HG03460 (cell line): ENCODE measurements at regions not wholly inside any gene's neighbourhood (a gene's known extent, or its start where the extent isn't known, plus 50 kb on each side); places are given as distances from the start of the nearest gene placed in this dataset.
"Not testable (repeated sequence)": the region's sequence is repeated elsewhere in the genome, so short reads cannot be mapped to it uniquely, and the experiment has no call there.

ENCODE experiments used
- ATAC-seq: cut with Tn5 transposase; IDR thresholded peaks from one replicate; pipeline ENCODE4 v1.9.1; 2021; ENCODE audit not compliant: unreplicated experiment

- no peak for ATAC-seq
Measured at GRCh38 chr6:164741938-164742451, 567.4 kb downstream of the C6orf118 start.

DNA sequence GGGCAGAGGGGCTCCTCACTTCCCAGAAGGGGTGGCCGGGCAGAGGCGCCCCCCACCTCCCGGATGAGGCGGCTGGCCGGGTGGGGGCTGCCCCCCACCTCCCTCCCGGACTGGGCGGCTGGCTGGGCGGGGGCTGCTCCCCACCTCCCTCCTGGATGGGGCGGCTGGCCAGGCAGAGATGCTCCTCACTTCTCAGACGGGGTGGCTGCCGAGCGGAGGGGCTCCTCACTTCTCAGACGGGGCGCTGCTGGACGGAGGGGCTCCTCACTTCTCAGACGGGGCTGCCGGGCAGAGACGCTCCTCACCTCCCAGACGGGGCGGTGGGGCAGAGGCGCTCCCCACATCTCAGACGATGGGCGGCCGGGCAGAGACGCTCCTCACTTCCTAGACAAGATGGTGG lies 573.3 kb downstream of the C6orf118 start:
- not testable (repeated sequence) for ATAC-seq

DNA sequence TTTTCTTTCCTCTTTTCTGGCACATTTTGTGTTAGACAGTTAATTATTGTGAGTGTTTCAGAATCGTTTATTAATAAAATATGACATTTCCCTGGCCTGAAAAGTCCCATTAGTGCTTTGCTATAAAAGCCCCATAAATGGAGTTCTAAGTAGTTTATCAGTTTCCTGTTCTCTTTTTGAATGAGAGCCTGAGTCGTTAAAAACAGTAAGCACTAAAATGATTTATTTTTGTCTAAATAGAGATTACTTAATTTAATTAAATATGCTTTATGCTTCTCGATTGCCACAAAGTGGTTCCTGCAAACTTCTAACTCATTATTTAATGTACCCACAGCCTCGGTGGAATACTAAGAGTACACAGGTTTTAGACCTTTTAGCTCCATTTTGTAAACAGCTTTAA lies 577.9 kb downstream of the C6orf118 start:
- no peak for ATAC-seq

DNA sequence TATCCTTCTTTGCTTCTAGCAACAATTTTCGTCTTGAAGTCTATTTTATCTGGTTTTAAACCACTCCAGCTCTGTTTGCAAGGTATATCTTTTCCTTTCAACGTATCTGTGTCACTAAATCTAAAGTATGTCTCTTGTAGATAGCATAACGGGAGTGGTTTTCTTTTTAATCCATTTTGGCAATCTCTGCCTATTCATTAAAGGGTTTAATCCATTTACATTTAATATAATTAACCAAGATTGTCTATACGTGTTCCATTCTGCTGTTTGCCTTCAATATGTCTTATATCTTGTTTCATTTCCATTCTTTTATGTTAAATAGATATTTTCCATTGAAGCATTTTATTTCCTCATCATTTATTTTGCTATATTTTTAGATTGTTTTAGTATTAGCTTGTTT lies 587.9 kb downstream of the C6orf118 start:
- no peak for ATAC-seq

DNA sequence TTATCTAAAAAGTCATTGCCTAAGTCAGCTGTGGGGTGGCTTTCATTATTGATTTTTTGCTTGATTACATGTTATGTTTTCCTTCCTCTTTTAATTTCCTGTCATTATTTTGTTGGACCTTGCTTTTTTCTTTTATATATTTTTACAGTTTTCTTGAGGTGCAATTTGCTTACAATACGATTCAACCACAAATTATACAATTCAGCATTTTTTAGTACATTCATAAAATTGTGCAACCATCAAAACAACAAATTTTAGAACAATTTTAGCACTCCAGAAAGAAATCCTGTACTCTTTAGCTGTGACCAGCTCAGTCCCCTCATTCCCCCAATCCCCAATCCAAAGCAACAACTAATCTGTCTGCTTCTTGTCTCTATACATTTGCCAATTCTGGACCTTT lies 608.9 kb downstream of the C6orf118 start:
- no peak for ATAC-seq

DNA sequence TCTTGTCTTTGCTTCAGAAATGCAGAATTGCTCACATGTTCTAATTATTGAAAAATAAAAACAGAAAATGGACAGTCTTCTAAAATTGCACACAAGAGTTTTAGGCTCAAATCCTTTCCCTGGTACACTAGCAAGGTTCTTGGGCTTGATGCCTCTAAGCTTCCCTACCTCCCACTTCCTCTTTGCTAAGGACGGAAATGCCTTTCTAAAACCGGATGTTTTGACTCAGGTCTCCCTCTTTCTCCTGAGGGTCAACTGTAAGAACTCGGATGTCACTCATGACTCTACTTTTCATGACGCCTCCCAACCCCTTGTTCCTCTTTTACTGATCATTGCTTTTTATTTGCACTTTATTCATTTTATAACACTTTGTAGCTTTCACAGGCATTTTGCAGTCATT lies 613.5 kb downstream of the C6orf118 start:
- ATAC-seq, result no peak

DNA sequence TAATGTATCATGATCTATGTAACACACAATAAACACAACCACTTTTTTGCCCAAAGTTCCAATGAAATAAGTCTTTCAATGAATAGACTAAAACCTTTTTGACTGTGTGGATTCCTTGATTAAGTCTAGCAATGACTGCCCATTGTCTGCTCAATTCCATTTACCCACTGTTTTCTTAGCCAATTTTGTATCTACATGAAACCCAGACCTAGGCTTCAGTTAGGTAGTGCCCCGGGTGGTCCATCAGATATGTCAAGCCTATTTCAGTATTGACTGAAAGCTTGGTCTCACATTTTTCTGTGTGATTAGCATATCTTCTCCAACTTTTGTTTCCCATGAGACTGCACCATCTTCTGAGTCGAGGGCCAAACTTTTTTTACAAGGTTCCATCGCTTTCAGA lies 615.0 kb downstream of the C6orf118 start:
- ATAC-seq, result no peak

DNA sequence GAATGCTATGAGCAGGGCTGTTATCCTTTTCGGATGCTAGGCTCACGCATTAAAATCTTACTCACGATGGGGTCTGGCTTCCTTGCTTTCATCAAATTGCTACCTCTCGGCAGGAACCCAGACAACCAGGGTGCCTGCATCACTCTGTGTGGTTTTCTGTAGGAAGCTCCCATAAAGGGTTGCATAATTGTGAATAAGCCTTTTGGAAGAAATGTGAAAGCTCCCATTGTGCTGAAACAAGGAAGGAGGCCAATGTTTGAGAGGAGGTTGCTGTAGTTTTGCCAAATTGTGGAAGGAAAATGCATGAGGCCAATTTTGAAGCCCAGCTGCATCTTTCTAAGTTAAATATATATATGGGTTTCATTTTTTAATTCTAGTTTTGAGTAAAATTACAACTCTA lies 615.5 kb downstream of the C6orf118 start:
- ATAC-seq, result no peak

DNA sequence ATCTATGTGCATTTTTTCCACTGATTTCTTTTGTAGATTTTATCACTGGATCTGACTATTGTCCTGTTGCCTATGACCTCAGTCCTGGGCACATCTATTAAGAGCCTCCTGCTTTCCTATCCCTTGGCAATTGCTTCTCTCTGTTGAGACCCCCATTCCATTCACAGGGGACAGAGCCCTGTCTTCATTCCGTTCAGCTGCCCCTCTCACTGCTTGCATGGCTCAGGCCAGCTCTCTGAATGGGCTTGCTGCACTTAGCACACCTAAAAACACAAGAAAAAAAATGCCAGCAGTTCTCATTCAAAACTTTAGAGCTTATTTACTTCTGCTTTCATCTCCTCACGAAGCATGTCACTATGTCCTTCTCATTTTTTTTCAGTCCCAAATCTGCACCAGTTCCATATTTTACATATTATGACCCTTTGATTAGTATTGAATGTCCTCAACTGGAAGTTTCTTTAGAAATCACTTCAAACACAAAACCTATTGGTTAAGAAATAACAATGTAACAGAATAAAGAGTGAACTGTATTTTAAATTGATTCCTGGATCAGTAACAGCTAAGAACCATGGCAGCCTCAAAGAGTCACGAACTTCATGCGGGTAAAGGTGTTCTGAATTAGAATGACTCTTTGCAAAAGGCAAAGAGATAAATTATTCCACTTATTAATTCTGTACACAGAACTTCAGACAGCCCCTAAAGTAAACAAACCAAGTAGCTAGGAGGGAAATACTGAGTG lies 616.5 kb downstream of the C6orf118 start:
- no peak for ATAC-seq

DNA sequence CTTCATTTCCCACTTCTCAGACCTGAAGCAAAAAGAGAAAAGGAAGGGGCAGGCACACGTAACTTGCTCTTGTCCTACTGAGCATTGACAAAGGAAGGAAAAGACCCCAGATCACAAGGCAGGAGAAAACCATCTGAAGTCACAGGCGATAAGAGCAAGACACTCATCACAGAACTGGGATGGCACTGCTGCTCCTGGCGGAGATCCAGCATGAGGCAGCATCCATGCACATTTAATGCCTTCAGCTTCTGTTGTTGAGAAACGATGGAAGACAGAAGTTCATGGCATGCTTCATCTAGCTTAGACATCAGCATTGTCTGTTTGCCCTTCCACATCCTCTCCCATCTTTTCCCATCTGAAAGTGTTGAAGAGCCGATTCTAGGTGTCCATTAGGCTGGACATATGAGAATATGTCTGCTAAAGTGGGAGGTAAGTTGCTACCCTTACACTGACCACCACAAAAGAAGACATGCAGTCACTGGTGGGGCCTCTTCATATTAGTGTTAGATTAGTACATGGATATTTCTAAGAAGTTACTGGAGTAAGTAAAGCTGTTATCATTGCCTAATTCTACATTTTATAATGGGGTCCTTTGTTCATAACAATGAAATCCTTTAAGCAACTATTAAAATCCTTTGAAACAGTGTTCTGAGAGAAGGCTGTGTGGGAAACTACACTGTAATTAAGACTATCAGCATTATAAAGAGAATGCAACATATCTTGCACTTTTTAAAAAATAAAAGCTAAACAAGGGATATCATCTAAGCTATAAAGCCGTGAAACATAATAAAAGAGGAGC lies 618.5 kb downstream of the C6orf118 start:
- ATAC-seq, result no peak

- no peak for ATAC-seq
Measured at GRCh38 chr6:164690241-164690640, 619.2 kb downstream of the C6orf118 start.

GRCh38 chr6:164665328-164665727 lies 644.1 kb downstream of the C6orf118 start:
- ATAC-seq, result no peak

DNA sequence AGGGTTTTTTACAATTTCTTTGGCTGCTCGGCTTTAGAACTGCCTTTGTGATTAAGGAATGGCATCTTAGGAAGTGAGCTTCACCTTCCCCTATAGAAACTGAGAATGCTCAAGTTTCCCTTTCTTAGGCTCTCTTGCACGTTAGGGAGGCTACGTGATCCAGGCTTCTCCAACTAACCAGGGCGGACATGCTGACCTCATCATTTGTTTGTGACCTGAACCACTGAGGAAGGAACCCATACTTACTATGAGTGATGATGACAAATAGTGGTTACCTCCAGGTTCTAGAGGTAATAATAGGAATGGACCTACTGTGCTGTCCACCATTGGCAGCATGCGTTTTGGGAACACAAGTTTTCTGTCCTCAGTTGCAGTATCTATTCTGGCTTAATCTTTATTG lies 645.8 kb downstream of the C6orf118 start:
- ATAC-seq, result no peak

- ATAC-seq, result no peak
Measured at GRCh38 chr6:164661716-164662115, 647.7 kb downstream of the C6orf118 start.

DNA sequence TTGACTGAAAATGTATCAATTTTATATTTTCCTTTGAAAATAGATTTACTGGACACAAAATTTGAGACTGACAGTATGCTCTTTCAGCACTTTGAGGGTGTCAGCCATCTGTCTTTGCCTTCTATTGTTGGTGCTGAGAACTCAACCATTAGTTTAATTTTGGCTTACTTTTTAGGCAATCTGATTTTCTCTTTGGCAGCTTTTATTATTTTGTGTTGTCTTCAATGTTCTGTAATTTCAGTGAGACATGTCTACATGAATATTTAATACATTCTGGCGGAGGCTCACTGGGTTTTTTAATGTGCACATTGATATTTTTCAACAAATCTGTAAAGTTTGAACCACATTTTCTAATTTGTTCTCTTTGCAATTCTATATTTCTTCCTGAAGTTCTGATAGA lies 648.6 kb downstream of the C6orf118 start:
- ATAC-seq, result no peak

- ATAC-seq, result no peak
Measured at GRCh38 chr6:164640956-164641355, 668.4 kb downstream of the C6orf118 start.

- ATAC-seq, result no peak
Measured at GRCh38 chr6:164628302-164628931, 681.0 kb downstream of the C6orf118 start.

GRCh38 chr6:164616917-164617524 lies 692.4 kb downstream of the C6orf118 start:
- no peak for ATAC-seq

DNA sequence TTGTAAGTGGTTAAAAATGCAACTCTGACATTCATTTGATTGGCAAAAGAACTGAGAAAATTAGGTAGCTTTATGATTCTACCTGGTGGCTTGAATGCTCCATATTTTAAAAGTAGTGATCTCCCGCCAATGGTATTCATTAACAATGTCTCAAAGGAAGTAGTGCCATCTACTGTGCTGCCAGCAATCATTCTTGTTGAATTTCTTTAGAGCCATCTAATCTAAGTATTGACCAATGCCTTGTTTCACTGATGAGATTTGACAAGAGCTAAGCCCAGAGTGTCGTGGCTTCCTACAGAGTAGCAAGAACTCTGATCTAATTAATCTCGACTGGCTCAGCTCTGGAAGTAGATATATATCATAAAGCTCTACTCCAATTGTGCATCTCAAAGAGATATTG lies 696.7 kb downstream of the C6orf118 start:
- no peak for ATAC-seq

GRCh38 chr6:164610859-164611258 lies 698.5 kb downstream of the C6orf118 start:
- ATAC-seq, result not testable (repeated sequence)

GRCh38 chr6:164602415-164602814 lies 707.0 kb downstream of the C6orf118 start:
- ATAC-seq, result not testable (repeated sequence)
